Stomach (tissue), 4 donors: ENCODE measurements at regions not wholly inside any gene's neighbourhood (a gene's known extent, or its start where the extent isn't known, plus 50 kb on each side); places are given as distances from the start of the nearest gene placed in this dataset.

Experiments
- CTCF ChIP-seq, 7 experiments: fragments of 450-650 bp in 4 of 7; fragments of 200-600 bp in 3 of 7; sonication (generic) in 3 of 7; IDR thresholded peaks; one replicate each; pipeline ENCODE4 v1.5.1; 2016 to 2019; ENCODE audit warnings: antibody characterized with exemption in 7 of 7, control low read depth in 2 of 7, mild to moderate bottlenecking in 1 of 7
- POLR2A ChIP-seq, 4 donors: fragments of 450-650 bp; IDR thresholded peaks; one replicate each; pipeline ENCODE4 v1.6.1; 2016; ENCODE audit warnings: antibody characterized with exemption in 4 of 4, control low read depth in 2 of 4, mild to moderate bottlenecking in 1 of 4, moderate library complexity in 1 of 4
- POLR2AphosphoS5 ChIP-seq, 3 donors: sonication (generic); formaldehyde crosslinking; IDR thresholded peaks; one replicate each; pipeline ENCODE4 v1.6.1; 2016; ENCODE audit warnings: antibody characterized with exemption in 3 of 3

GRCh38 chr6:22073516-22074198 lies 223.2 kb downstream of the PRL start:
- TF ChIP-seq POLR2AphosphoS5 (IDR thresholded peaks at IDR 0.05): no peak
- TF ChIP-seq POLR2A (IDR thresholded peaks at IDR 0.05): no peak
- TF ChIP-seq CTCF (IDR thresholded peaks at IDR 0.05): no peak
